ENCODE measurements at regions not wholly inside any gene's neighbourhood (a gene's known extent, or its start where the extent isn't known, plus 50 kb on each side); places are given as distances from the start of the nearest gene placed in this dataset.
A peak's percentile ranks its signal among the peaks of the same experiment; 100 is the strongest.

GRCh38 chr5:145117285-145117684 is 717.9 kb downstream of the PRELID2 start:
- DNase-seq (ENCODE audit: insufficient read length, low spot score) = no peak
- TF ChIP-seq CTCF (IDR thresholded peaks at IDR 0.05; ENCODE audit: insufficient read depth, missing control alignments) = no peak
- no peak for FAIRE-seq

DNA sequence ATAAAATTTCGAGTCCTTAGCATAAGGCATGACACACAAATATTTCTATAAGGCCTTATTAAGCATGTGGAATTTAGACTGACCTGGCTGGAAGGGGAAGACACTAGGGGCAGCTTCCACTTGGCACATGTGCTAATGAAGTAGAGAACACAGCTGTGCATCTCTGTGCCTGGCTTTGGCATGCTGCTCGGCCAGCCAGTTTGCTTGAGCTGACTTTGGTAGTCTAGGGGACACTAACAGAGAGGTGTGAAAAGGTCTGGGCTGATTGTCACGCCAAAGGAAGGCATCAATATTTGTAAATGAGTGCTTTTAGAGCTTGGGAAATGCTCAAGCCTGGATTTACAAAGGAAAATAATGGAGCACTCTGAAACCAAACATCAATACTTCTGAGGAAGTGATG is 723.7 kb downstream of the PRELID2 start:
- no peak for TF ChIP-seq CTCF (IDR thresholded peaks at IDR 0.05; ENCODE audit: insufficient read depth, missing control alignments)
- no peak for FAIRE-seq
- no peak for DNase-seq (ENCODE audit: insufficient read length, low spot score)

GRCh38 chr5:145110834-145111233 is 724.3 kb downstream of the PRELID2 start:
- no peak for FAIRE-seq
- TF ChIP-seq CTCF (IDR thresholded peaks at IDR 0.05; ENCODE audit: insufficient read depth, missing control alignments) = no peak
- DNase-seq (ENCODE audit: insufficient read length, low spot score) = no peak

GRCh38 chr5:145110181-145110580 is 725.0 kb downstream of the PRELID2 start:
- no peak for DNase-seq (ENCODE audit: insufficient read length, low spot score)
- no peak for TF ChIP-seq CTCF (IDR thresholded peaks at IDR 0.05; ENCODE audit: insufficient read depth, missing control alignments)
- no peak for FAIRE-seq

DNA sequence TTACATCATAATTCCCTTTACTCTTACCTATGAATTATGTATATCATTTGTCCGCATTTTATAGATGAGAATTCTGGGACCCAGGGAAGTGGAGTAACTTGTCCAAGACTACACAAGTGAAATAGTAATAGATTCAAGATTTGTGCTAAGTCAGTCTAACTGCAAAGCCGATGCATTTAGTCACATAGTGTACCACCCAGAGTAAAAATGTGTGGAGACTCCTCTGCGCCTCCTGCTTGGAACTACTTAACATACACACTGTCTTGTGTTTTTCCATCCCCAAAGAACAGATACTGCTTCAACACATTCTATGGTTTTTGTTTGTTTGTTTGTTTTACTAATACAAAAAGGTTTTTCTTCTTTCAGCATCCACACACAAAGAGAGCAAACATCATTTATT is 729.8 kb downstream of the PRELID2 start:
- FAIRE-seq (no peak), DNase-seq (ENCODE audit: insufficient read length, low spot score) (no peak)
- no peak for TF ChIP-seq CTCF (IDR thresholded peaks at IDR 0.05; ENCODE audit: insufficient read depth, missing control alignments)

- FAIRE-seq (no peak), DNase-seq (ENCODE audit: insufficient read length, low spot score) (no peak)
- TF ChIP-seq CTCF (IDR thresholded peaks at IDR 0.05; ENCODE audit: insufficient read depth, missing control alignments) = no peak
Measured at GRCh38 chr5:145104106-145104505, 731.0 kb downstream of the PRELID2 start.

DNA sequence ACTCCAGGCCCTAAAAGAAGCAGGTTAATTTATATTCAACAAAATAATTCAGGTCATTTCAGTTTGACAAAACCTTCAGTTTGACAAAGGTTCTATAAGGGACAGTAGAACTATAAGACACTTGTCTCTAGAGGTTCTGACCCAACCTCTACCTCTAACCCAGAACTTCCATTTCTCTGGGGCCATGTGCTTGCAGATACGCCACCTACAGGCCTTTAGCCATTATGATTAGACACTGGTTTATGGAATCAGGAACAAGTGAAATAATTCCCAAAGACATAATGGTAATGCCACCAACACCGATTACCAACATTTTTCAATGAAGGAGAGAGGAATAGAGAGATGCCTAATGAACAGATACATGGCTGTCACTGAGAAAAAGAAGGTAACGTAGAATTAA is 733.9 kb downstream of the PRELID2 start:
- TF ChIP-seq CTCF (IDR thresholded peaks at IDR 0.05; ENCODE audit: insufficient read depth, missing control alignments) = peak; percentile 39
- DNase-seq (ENCODE audit: insufficient read length, low spot score) = no peak
- no peak for FAIRE-seq
